ENCODE measurements at regions not wholly inside any gene's neighbourhood (a gene's known extent, or its start where the extent isn't known, plus 50 kb on each side); places are given as distances from the start of the nearest gene placed in this dataset.

GRCh38 chr1:218031901-218032300 is 253.2 kb upstream of the RRP15 start:
- no peak overlapping the region for H3K27ac Mint-ChIP-seq
- POLR2A ChIA-PET, result no interaction called here
- H3K9me3 Mint-ChIP-seq, result peaks cover 2% of the 10 kb centered on the region
- H3K36me3 Mint-ChIP-seq, result no peaks in the 10 kb centered on the region
- intact Hi-C loops (cut with micrococcal nuclease), result no loop called here
- no peak overlapping the region for H3K4me3 Mint-ChIP-seq
- no peak for DNase-seq
- CTCF ChIA-PET, result interaction anchor here (1.2 kb wide), 1 partner anchor 35 kb away, joined by 3 read pairs; no protein-coding TSS in a partner anchor
- H3K4me1 Mint-ChIP-seq (ENCODE audit: low read depth), result no peaks in the 10 kb centered on the region
- no peaks in the 10 kb centered on the region for H3K27me3 Mint-ChIP-seq

DNA sequence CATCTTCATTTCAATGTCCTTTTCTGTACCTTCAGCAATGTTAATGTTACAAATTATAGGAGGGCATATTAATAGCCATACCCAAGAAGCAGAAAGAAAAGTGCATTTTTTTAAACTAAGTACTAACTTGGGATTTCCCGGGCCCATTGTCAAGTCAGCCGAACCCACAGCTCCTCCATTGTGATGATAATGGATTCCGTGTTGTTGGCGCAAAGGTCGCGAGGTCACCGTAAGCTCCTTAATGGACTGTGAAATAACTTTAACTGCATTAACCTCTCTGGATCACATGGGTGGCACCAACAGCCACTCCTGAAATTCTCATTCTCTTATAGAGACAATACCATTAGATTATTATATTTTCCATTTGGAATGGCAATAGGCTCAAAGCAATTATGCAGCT is 250.6 kb upstream of the RRP15 start:
- Mint-ChIP-seq H3K9me3 (no peaks in the 10 kb centered on the region), H3K27ac (no peak overlapping the region), H3K36me3 (no peaks in the 10 kb centered on the region), H3K27me3 (no peaks in the 10 kb centered on the region), H3K4me3 (no peak overlapping the region), H3K4me1 (ENCODE audit: low read depth) (no peaks in the 10 kb centered on the region)
- intact Hi-C loops (cut with micrococcal nuclease), result no loop called here
- no peak for DNase-seq
- CTCF ChIA-PET, result no interaction called here
- POLR2A ChIA-PET, result no interaction called here

DNA sequence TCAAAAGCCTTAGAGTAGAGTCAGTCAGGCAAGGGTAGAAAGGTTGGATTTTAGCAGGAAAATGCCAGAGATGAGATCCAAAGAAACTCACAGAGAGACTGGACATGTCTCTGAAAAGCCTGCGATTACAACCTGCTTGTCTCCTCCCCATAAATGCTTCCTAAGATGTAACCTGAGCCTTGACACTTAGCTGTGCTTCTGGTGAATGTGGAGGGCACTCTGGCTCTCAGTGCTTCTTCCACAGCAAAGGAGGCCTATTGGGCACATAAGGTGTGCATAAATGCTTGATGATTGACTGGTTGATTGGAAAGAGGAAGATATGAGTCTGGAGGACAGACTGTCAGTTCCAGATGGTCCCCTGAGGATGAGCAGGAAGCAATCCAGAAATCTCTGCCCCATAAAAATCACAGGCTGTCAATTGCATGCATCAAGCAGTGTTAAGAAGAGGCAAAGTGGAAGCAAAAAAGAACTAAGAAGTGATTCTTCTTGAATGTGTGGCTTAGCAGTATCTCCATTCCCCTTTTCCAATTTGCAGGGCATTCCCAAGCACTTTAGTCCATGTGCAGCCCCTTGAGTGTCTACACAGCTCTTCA is 236.2 kb upstream of the RRP15 start:
- H3K4me1 Mint-ChIP-seq (ENCODE audit: low read depth), result no peaks in the 10 kb centered on the region
- intact Hi-C loops (cut with micrococcal nuclease), result no loop called here
- no peak for DNase-seq
- CTCF ChIA-PET, result no interaction called here
- POLR2A ChIA-PET, result no interaction called here
- no peaks in the 10 kb centered on the region for H3K9me3 Mint-ChIP-seq
- no peaks in the 10 kb centered on the region for H3K36me3 Mint-ChIP-seq
- no peaks in the 10 kb centered on the region for H3K27me3 Mint-ChIP-seq
- H3K4me3 Mint-ChIP-seq, result no peak overlapping the region
- H3K27ac Mint-ChIP-seq, result no peak overlapping the region

DNA sequence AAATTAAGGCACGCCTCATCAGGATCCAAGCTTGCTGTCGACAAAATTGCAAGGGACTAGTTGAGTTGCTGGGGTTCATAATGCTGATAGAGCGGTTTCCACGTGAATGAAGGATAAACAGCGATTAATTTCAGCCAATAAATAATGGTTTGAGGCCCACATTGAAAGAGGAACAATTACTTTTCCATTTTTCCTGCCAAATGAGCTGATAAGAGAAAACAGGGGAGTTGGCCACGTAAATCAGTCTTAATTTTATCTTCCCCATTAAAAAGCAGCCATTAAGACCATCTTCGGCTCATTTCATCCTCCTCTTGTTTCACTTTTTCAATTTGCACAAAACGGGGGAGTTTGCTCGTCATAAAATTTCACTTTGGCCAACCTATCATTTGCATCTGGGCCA is 235.5 kb upstream of the RRP15 start:
- no peaks in the 10 kb centered on the region for H3K36me3 Mint-ChIP-seq

DNA sequence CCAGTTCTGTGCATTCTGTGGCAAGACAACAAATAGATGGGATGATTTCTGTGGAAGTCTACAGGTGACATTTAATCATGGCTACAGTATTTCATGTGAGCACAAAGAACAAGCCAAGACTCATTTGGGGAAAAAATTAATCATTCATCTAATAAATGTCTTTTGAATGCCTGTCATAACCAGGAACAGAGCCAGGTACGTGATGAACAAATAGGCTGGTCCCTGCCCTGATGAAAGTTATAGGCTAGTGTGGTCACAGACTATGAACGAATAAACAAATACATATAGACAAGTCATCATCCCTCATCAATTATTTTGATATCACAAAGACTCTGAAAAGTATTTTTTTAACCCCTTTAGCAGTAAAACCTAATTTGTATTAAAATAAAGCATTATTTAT is 226.4 kb upstream of the RRP15 start:
- no peak for DNase-seq
- CTCF ChIA-PET, result no interaction called here
- Mint-ChIP-seq H3K4me1 (ENCODE audit: low read depth) (no peaks in the 10 kb centered on the region), H3K27me3 (no peaks in the 10 kb centered on the region), H3K4me3 (no peak overlapping the region), H3K36me3 (no peaks in the 10 kb centered on the region), H3K9me3 (no peaks in the 10 kb centered on the region), H3K27ac (no peak overlapping the region)
- intact Hi-C loops (cut with micrococcal nuclease), result no loop called here
- POLR2A ChIA-PET, result no interaction called here

More for the DNA sequence above, 235.5 kb upstream of the RRP15 start:
- H3K27me3 Mint-ChIP-seq, result no peaks in the 10 kb centered on the region
- POLR2A ChIA-PET, result no interaction called here
- no peaks in the 10 kb centered on the region for H3K9me3 Mint-ChIP-seq
- no peak overlapping the region for H3K27ac Mint-ChIP-seq
- intact Hi-C loops (cut with micrococcal nuclease), result loop anchor here (5.0 kb wide), 1 partner anchor 88 kb away; no protein-coding TSS in a partner anchor
- DNase-seq, result no peak
- CTCF ChIA-PET, result no interaction called here
- no peaks in the 10 kb centered on the region for H3K4me1 Mint-ChIP-seq (ENCODE audit: low read depth)
- H3K4me3 Mint-ChIP-seq, result no peak overlapping the region

DNA sequence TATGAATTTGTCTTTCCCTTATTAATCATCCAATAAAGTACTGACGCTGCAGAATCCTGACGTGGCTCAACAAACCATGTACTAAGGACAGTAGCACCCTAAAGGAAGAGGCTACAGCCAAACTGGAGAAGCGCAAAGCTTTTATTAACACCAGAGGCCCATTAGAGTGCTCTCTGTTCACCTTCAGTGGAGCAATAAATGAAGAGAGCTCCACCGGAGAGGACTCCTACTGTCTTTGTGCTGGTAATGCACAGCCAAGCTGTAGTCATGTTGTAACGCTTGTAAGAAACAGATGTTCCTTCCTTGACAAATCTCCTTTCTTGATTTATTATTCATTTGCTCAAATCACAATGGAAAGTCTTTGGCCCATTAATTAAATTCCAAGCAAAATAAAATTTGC is 220.7 kb upstream of the RRP15 start:
- CTCF ChIA-PET, result no interaction called here
- intact Hi-C loops (cut with micrococcal nuclease), result no loop called here
- Mint-ChIP-seq H3K4me1 (ENCODE audit: low read depth) (no peaks in the 10 kb centered on the region), H3K27ac (no peak overlapping the region), H3K27me3 (no peaks in the 10 kb centered on the region), H3K36me3 (no peaks in the 10 kb centered on the region), H3K9me3 (no peaks in the 10 kb centered on the region), H3K4me3 (no peak overlapping the region)
- DNase-seq, result no peak
- POLR2A ChIA-PET, result no interaction called here

- H3K9me3 Mint-ChIP-seq, result peaks cover 4% of the 10 kb centered on the region
- no peak overlapping the region for H3K27ac Mint-ChIP-seq
- ChIA-PET CTCF (no interaction called here), POLR2A (no interaction called here)
- no peak for DNase-seq
- intact Hi-C loops (cut with micrococcal nuclease), result no loop called here
- no peaks in the 10 kb centered on the region for H3K4me1 Mint-ChIP-seq (ENCODE audit: low read depth)
- H3K36me3 Mint-ChIP-seq, result no peaks in the 10 kb centered on the region
- H3K27me3 Mint-ChIP-seq, result no peaks in the 10 kb centered on the region
- no peak overlapping the region for H3K4me3 Mint-ChIP-seq
Observed at GRCh38 chr1:218066332-218066731, 218.8 kb upstream of the RRP15 start.

DNA sequence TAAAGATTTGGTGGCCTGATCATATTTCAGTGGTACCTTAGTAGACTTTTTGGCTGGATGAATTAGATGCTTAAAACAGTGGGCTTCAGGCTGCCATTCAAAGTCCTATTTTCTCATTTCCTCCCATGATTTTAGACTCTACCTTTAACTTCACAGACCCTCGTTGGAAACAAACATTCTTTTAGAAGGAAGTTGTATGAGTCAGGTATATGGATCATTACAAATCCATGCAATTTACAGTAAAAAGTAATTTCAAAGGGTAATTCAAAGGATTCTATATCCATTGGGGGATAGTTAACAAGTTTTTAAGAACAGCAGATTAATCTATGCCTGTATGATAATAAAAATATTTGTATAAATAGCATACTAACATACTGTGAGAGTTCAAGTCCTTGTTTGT is 216.9 kb upstream of the RRP15 start:
- H3K4me3 Mint-ChIP-seq, result no peak overlapping the region
- POLR2A ChIA-PET, result no interaction called here
- H3K4me1 Mint-ChIP-seq (ENCODE audit: low read depth), result no peaks in the 10 kb centered on the region
- intact Hi-C loops (cut with micrococcal nuclease), result no loop called here
- DNase-seq, result no peak
- H3K27me3 Mint-ChIP-seq, result no peaks in the 10 kb centered on the region
- H3K36me3 Mint-ChIP-seq, result no peaks in the 10 kb centered on the region
- CTCF ChIA-PET, result no interaction called here
- no peak overlapping the region for H3K27ac Mint-ChIP-seq
- peaks cover 4% of the 10 kb centered on the region for H3K9me3 Mint-ChIP-seq

DNA sequence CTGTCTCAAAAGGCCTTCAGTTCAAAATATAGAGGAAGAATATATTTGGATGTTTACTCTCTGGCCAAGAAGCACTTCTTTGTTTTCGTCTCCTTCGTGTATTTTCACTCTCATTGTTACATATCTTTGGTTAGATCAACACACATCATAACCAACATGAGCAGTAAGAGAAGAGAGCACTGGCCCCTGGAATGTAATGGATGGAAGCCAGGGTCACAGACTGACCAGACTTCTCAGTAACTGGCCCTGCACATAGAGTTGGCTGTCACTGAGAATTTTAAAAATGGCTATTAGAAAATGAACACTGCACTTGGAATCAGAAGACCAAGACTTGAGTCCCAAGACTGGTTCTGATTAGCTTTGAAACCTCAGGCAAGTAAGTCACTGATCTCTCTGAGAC is 215.9 kb upstream of the RRP15 start:
- H3K9me3 Mint-ChIP-seq, result peaks cover 4% of the 10 kb centered on the region
- no peak overlapping the region for H3K4me3 Mint-ChIP-seq
- H3K36me3 Mint-ChIP-seq, result no peaks in the 10 kb centered on the region
- CTCF ChIA-PET, result no interaction called here
- intact Hi-C loops (cut with micrococcal nuclease), result no loop called here
- POLR2A ChIA-PET, result no interaction called here
- H3K4me1 Mint-ChIP-seq (ENCODE audit: low read depth), result no peaks in the 10 kb centered on the region
- no peak overlapping the region for H3K27ac Mint-ChIP-seq
- no peak for DNase-seq
- no peaks in the 10 kb centered on the region for H3K27me3 Mint-ChIP-seq

DNA sequence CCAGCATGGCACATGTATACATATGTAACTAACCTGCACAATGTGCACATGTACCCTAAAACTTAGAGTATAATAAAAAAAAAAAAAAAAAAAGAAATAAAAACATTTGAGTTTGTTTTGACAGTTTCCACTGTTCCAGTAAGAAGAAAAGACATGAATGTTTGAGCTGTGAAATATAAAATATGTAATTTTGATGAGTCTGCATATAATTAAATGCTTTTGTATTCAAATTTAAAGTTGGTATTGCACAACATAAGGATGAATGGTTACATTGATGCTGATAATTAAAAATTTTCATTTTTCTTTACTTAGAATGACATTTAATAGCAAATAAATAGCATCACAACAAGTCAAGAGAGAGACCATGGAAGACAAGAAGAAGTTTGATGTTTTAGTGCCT is 212.0 kb upstream of the RRP15 start:
- Mint-ChIP-seq H3K9me3 (peaks cover 4% of the 10 kb centered on the region), H3K27ac (no peak overlapping the region), H3K36me3 (no peaks in the 10 kb centered on the region), H3K4me1 (ENCODE audit: low read depth) (no peaks in the 10 kb centered on the region), H3K27me3 (no peaks in the 10 kb centered on the region), H3K4me3 (no peak overlapping the region)
- POLR2A ChIA-PET, result no interaction called here
- CTCF ChIA-PET, result no interaction called here
- intact Hi-C loops (cut with micrococcal nuclease), result no loop called here
- no peak for DNase-seq

DNA sequence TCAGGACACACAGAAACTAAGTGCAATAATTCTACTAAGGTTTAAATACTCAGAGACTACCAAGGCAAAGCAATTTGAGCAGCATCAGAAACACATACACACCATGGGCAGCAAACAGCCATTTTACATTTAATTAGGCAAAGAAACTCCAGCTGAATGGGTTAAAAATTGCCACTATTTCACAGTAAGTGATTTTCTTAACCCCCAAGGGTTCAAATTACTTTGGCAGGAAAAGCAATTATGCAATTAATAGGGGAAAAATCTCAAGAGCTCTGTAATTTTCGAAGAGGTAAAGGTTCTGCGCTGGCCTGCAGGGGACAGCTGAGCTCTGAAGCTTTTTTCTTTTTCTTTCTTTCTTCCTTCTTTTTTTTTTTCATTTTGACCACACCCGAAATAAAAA is 206.2 kb upstream of the RRP15 start:
- ChIA-PET POLR2A (no interaction called here), CTCF (no interaction called here)
- Mint-ChIP-seq H3K9me3 (no peaks in the 10 kb centered on the region), H3K4me3 (no peak overlapping the region), H3K27ac (no peak overlapping the region), H3K4me1 (ENCODE audit: low read depth) (no peaks in the 10 kb centered on the region), H3K36me3 (no peaks in the 10 kb centered on the region), H3K27me3 (no peaks in the 10 kb centered on the region)
- DNase-seq, result no peak
- intact Hi-C loops (cut with micrococcal nuclease), result no loop called here

- H3K36me3 Mint-ChIP-seq, result no peaks in the 10 kb centered on the region
- DNase-seq, result no peak
- POLR2A ChIA-PET, result no interaction called here
- no peak overlapping the region for H3K4me3 Mint-ChIP-seq
- CTCF ChIA-PET, result no interaction called here
- intact Hi-C loops (cut with micrococcal nuclease), result no loop called here
- no peaks in the 10 kb centered on the region for H3K9me3 Mint-ChIP-seq
- H3K27me3 Mint-ChIP-seq, result no peaks in the 10 kb centered on the region
- H3K27ac Mint-ChIP-seq, result no peak overlapping the region
- H3K4me1 Mint-ChIP-seq (ENCODE audit: low read depth), result no peaks in the 10 kb centered on the region
Observed at GRCh38 chr1:218079347-218079746, 205.7 kb upstream of the RRP15 start.

GRCh38 chr1:218079820-218080219 is 205.3 kb upstream of the RRP15 start:
- H3K36me3 Mint-ChIP-seq, result no peaks in the 10 kb centered on the region
- no peaks in the 10 kb centered on the region for H3K9me3 Mint-ChIP-seq
- H3K4me1 Mint-ChIP-seq (ENCODE audit: low read depth), result no peaks in the 10 kb centered on the region
- no peak for DNase-seq
- no peaks in the 10 kb centered on the region for H3K27me3 Mint-ChIP-seq
- ChIA-PET POLR2A (no interaction called here), CTCF (no interaction called here)
- no peak overlapping the region for H3K27ac Mint-ChIP-seq
- intact Hi-C loops (cut with micrococcal nuclease), result no loop called here
- H3K4me3 Mint-ChIP-seq, result no peak overlapping the region

GRCh38 chr1:218080863-218081262 is 204.2 kb upstream of the RRP15 start:
- no peaks in the 10 kb centered on the region for H3K9me3 Mint-ChIP-seq
- H3K4me1 Mint-ChIP-seq (ENCODE audit: low read depth), result no peaks in the 10 kb centered on the region
- intact Hi-C loops (cut with micrococcal nuclease), result no loop called here
- POLR2A ChIA-PET, result no interaction called here
- CTCF ChIA-PET, result no interaction called here
- H3K36me3 Mint-ChIP-seq, result no peaks in the 10 kb centered on the region
- no peaks in the 10 kb centered on the region for H3K27me3 Mint-ChIP-seq
- no peak overlapping the region for H3K4me3 Mint-ChIP-seq
- DNase-seq, result no peak
- no peak overlapping the region for H3K27ac Mint-ChIP-seq
